IMR-90 (cell line): ENCODE measurements at regions not wholly inside any gene's neighbourhood (a gene's known extent, or its start where the extent isn't known, plus 50 kb on each side); places are given as distances from the start of the nearest gene placed in this dataset.

ENCODE experiments used
- ATAC-seq: fragments of 200-7000 bp; cut with Tn5 transposase; 2 replicates; pipeline ENCODE4 v1.9.1; 2020; ENCODE audit warnings: low read depth, mild to moderate bottlenecking, moderate library complexity
- BruUV-seq: library from RNA; stranded (reverse); fragments of 400-500 nt; replicated peaks from 2 replicates; lab custom pipeline; 2021; lab: Mats Ljungman, UMichigan
- CTCF ChIA-PET: fragments of 300-600 bp; formaldehyde crosslinking; extraction: SDS; loops from one replicate; lab custom pipeline; 2021; ENCODE audit warnings: antibody characterized with exemption; lab: Yijun Ruan, JAX
- POLR2A ChIA-PET: fragments of 300-600 bp; sonication (Branson Sonifier 250); formaldehyde crosslinking; loops from one replicate; lab custom pipeline; 2022; ENCODE audit warnings: antibody characterized with exemption; ENCODE audit not compliant: unreplicated experiment; lab: Charles Lee
- DNase-seq: peaks from one replicate; pipeline ENCODE4 v3.0.0; 2013
- H2AFZ ChIP-seq: replicated peaks from 2 replicates; pipeline ENCODE3; 2013; ENCODE audit warnings: low read length, mild to moderate bottlenecking; ENCODE audit not compliant: poor library complexity
- H2AK5ac ChIP-seq: 2 replicates; pipeline ENCODE4 v1.6.1; 2013; ENCODE audit warnings: low read depth, low read length, inconsistent platforms
- H2AK9ac ChIP-seq: replicated peaks from 2 replicates; pipeline ENCODE3; 2013; ENCODE audit warnings: mild to moderate bottlenecking, low read depth, low read length, moderate library complexity; ENCODE audit not compliant: poor library complexity
- H2BK120ac ChIP-seq: 2 replicates; pipeline ENCODE4 v1.6.1; 2013; ENCODE audit warnings: low read depth, low read length, inconsistent platforms
- H2BK15ac ChIP-seq: 3 replicates; pipeline ENCODE4 v1.6.1; 2013; ENCODE audit warnings: low read depth, low read length, inconsistent platforms
- H2BK20ac ChIP-seq: 2 replicates; pipeline ENCODE4 v1.6.1; 2013; ENCODE audit warnings: low read depth, mild to moderate bottlenecking, inconsistent platforms, low read length, moderate library complexity
- H2BK5ac ChIP-seq: 2 replicates; pipeline ENCODE4 v1.6.1; 2013; ENCODE audit warnings: mild to moderate bottlenecking, low read depth, low read length, inconsistent platforms; ENCODE audit not compliant: poor library complexity, severe bottlenecking
- H3K14ac ChIP-seq: replicated peaks from 2 replicates; pipeline ENCODE4 v1.6.1; 2013; ENCODE audit warnings: low read depth, low read length, inconsistent platforms
- H3K18ac ChIP-seq: 2 replicates; pipeline ENCODE4 v1.6.1; 2013; ENCODE audit warnings: low read depth, low read length, control low read depth
- H3K23ac ChIP-seq: 2 replicates; pipeline ENCODE4 v1.6.1; 2013; ENCODE audit warnings: low read depth, low read length, inconsistent platforms
- H3K27ac ChIP-seq: 2 replicates; pipeline ENCODE4 v1.5.1; 2013; ENCODE audit warnings: mild to moderate bottlenecking, control low read depth, low read length; ENCODE audit not compliant: insufficient read depth
- H3K27me3 ChIP-seq: 2 replicates; pipeline ENCODE4 v1.6.1; 2013; ENCODE audit warnings: low read length; ENCODE audit not compliant: control insufficient read depth, insufficient read depth
- H3K36me3 ChIP-seq: 2 replicates; pipeline ENCODE4 v1.6.1; 2013; ENCODE audit warnings: low read length, mixed read lengths; ENCODE audit not compliant: control insufficient read depth, insufficient read depth
- H3K4ac ChIP-seq: 2 replicates; pipeline ENCODE4 v1.6.1; 2013; ENCODE audit warnings: low read depth, low read length, inconsistent platforms
- H3K4me1 ChIP-seq: 2 replicates; pipeline ENCODE4 v1.6.1; 2013; ENCODE audit warnings: low read length, mixed read lengths; ENCODE audit not compliant: control insufficient read depth, insufficient read depth
- H3K4me2 ChIP-seq: 2 replicates; pipeline ENCODE4 v1.6.1; 2013; ENCODE audit warnings: low read depth, mild to moderate bottlenecking, control low read depth, low read length, moderate library complexity
- H3K4me3 ChIP-seq: 2 replicates; pipeline ENCODE4 v1.5.1; 2013; ENCODE audit warnings: low read depth, mild to moderate bottlenecking, control low read depth, low read length, moderate library complexity; ENCODE audit not compliant: insufficient read depth
- H3K56ac ChIP-seq: 2 replicates; pipeline ENCODE4 v1.6.1; 2013; ENCODE audit warnings: low read length, inconsistent platforms; ENCODE audit not compliant: insufficient read depth; ENCODE audit errors: extremely low read depth
- H3K79me1 ChIP-seq, 2 experiments: 2 replicates each; pipeline ENCODE4 v1.6.1; 2013; ENCODE audit warnings: low read length in 2 of 2, inconsistent platforms in 1 of 2, low read depth in 1 of 2
- H3K9ac ChIP-seq: 2 replicates; pipeline ENCODE4 v1.6.1; 2013; ENCODE audit warnings: low read depth, low read length, control low read depth
- H3K9me1 ChIP-seq: 2 replicates; pipeline ENCODE4 v1.6.1; 2013; ENCODE audit warnings: low read length, inconsistent platforms; ENCODE audit not compliant: insufficient read depth
- H3K9me3 ChIP-seq: 2 replicates; pipeline ENCODE4 v1.6.1; 2013; ENCODE audit warnings: low read length; ENCODE audit not compliant: control insufficient read depth, insufficient read depth
- H4K20me1 ChIP-seq: 2 replicates; pipeline ENCODE4 v1.6.1; 2013; ENCODE audit warnings: low read length, inconsistent platforms; ENCODE audit not compliant: insufficient read depth
- H4K5ac ChIP-seq: 2 replicates; pipeline ENCODE4 v1.6.1; 2013; ENCODE audit warnings: mild to moderate bottlenecking, low read depth, low read length, control low read depth
- H4K8ac ChIP-seq, 2 experiments: 2 replicates each; pipeline ENCODE4 v1.6.1; 2013; ENCODE audit warnings: low read depth in 2 of 2, low read length in 2 of 2, control low read depth in 1 of 2, inconsistent platforms in 1 of 2
- H4K91ac ChIP-seq: 2 replicates; pipeline ENCODE4 v1.6.1; 2013; ENCODE audit warnings: low read depth, low read length, inconsistent platforms; ENCODE audit not compliant: insufficient read depth
- BHLHE40 ChIP-seq: fragments of 150-350 bp; IDR thresholded peaks from 2 replicates; pipeline ENCODE4 v1.6.1; 2016; ENCODE audit warnings: mild to moderate bottlenecking, low read depth, low read length
- CHD1 ChIP-seq: IDR thresholded peaks from 2 replicates; pipeline ENCODE4 v1.6.1; 2012; ENCODE audit warnings: low read depth, low read length, improper control_type of control experiment
- ELK1 ChIP-seq: fragments of 150-350 bp; IDR thresholded peaks from 2 replicates; pipeline ENCODE4 v1.6.1; 2016; ENCODE audit warnings: low read depth, mild to moderate bottlenecking, low read length, moderate library complexity, borderline replicate concordance
- FOS ChIP-seq: fragments of 150-350 bp; IDR thresholded peaks from 2 replicates; pipeline ENCODE4 v1.6.1; 2016; ENCODE audit warnings: low read depth, low read length
- MAFK ChIP-seq: IDR thresholded peaks from 2 replicates; pipeline ENCODE4 v1.6.1; 2012; ENCODE audit warnings: low read depth, low read length, improper control_type of control experiment
- MAZ ChIP-seq: IDR thresholded peaks from 2 replicates; pipeline ENCODE4 v1.6.1; 2012; ENCODE audit warnings: low read depth, mild to moderate bottlenecking, low read length, improper control_type of control experiment, moderate library complexity, borderline replicate concordance
- NFE2L2 ChIP-seq: fragments of 150-350 bp; IDR thresholded peaks from 2 replicates; pipeline ENCODE4 v1.6.1; 2016; ENCODE audit warnings: low read depth, mild to moderate bottlenecking, low read length
- POLR2A ChIP-seq: IDR thresholded peaks from 2 replicates; pipeline ENCODE4 v1.6.1; 2012; ENCODE audit warnings: mild to moderate bottlenecking, low read depth, low read length
- RAD21 ChIP-seq: IDR thresholded peaks from 2 replicates; pipeline ENCODE4 v1.6.1; 2012; ENCODE audit warnings: low read length, improper control_type of control experiment
- RFX5 ChIP-seq: IDR thresholded peaks from 2 replicates; pipeline ENCODE4 v1.8.0; 2012; ENCODE audit warnings: low read depth, mild to moderate bottlenecking, low read length, moderate library complexity
- SMC3 ChIP-seq: fragments of 150-350 bp; IDR thresholded peaks from 2 replicates; pipeline ENCODE4 v1.6.1; 2016; ENCODE audit warnings: low read depth, mild to moderate bottlenecking, antibody characterized with exemption, low read length, moderate library complexity
- WGBS, 2 experiments: methylation state at CpG; one replicate each; pipeline versions ENCODE4 v1.1.5 to v1.1.7; 2013; ENCODE audit warnings: missing lambda C conversion rate in 2 of 2; ENCODE audit not compliant: insufficient read length in 1 of 2; ENCODE audit errors: extremely low coverage in 2 of 2; 5-methylcytosine and 5-hydroxymethylcytosine counted together
- dilution Hi-C: fragments of 300-500 bp; cut with HindIII; formaldehyde crosslinking; loops from one replicate; pipeline ENCODE4 v1.14.3; 2018; ENCODE audit warnings: low sequenced_read_pairs; ENCODE audit not compliant: unreplicated experiment
- in situ Hi-C: fragments of 300-500 bp; cut with MboI; formaldehyde crosslinking; loops from 3 replicates; pipeline ENCODE4 v1.14.3; 2019; ENCODE audit warnings: low sequenced_read_pairs, inconsistent platforms, mixed read lengths
- intact Hi-C: fragments of 100-400 bp; cut with micrococcal nuclease; formaldehyde crosslinking; loops from 2 replicates; pipeline ENCODE4 v1.10.0; 2022
- TF ChIP-seq, protein P1 (sequence below): fragments of 150-350 bp; IDR thresholded peaks from 2 replicates; pipeline ENCODE4 v1.6.1; 2017; ENCODE audit warnings: mild to moderate bottlenecking, antibody characterized with exemption, low read length, low read depth
- TF ChIP-seq, protein P2 (sequence below): conservative IDR thresholded peaks from 2 replicates; pipeline ENCODE4 v1.5.1; 2012; ENCODE audit warnings: mild to moderate bottlenecking, low read depth, low read length, improper control_type of control experiment

DNA sequence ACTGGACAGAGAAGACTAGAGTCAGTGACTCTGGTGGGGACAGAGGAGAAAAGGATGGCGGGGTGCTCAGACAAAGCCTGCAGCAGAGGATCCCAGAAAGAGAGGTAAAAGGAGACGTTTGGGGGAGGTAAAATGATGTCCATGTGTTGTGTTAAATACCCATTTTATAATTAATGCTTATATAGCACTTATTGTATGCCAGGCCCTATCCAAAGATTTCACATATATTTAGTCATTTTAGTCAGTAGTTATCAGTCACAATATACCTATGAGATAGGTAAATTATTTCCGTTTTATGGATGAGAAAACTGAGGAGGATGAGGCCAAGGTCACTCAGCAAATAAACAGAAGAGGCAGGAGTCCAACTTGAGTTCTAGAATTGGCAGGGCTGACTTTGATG is 144.6 kb upstream of the SEMA3E start:
- DNase-seq (no peak), ATAC-seq (no peak)
- Histone ChIP-seq H3K9me1 (no peaks in the 10 kb centered on the region), H3K27me3 (no peaks in the 10 kb centered on the region), H3K14ac (no peak overlapping the region), H2BK120ac (no peak overlapping the region), H3K18ac (no peak overlapping the region), H3K4me2 (no peak overlapping the region), H3K9me3 (no peaks in the 10 kb centered on the region), H3K4me3 (no peak overlapping the region), H4K91ac (no peak overlapping the region), H3K9ac (no peak overlapping the region), H3K4me1 (no peaks in the 10 kb centered on the region), H3K36me3 (no peaks in the 10 kb centered on the region), H3K4ac (no peak overlapping the region), H3K56ac (no peak overlapping the region), H4K20me1 (no peaks in the 10 kb centered on the region), H2AFZ (no peak overlapping the region), H4K8ac (no peak overlapping the region), H3K27ac (no peak overlapping the region), H3K79me1 (no peaks in the 10 kb centered on the region), H2BK20ac (no peak overlapping the region), H2BK5ac (no peak overlapping the region), H2BK15ac (no peak overlapping the region), H3K23ac (no peak overlapping the region), H2AK5ac (no peak overlapping the region), H4K5ac (no peak overlapping the region), H2AK9ac (no peak overlapping the region)
- TF ChIP-seq RFX5 (no peak), ELK1 (no peak), RAD21 (no peak), POLR2A (no peak), CHD1 (no peak), MAFK (no peak; the same call in 1 of the 2 replicates), MAZ (no peak), SMC3 (no peak), BHLHE40 (no peak), NFE2L2 (no peak), FOS (no peak)
- TF ChIP-seq, protein P1, sequence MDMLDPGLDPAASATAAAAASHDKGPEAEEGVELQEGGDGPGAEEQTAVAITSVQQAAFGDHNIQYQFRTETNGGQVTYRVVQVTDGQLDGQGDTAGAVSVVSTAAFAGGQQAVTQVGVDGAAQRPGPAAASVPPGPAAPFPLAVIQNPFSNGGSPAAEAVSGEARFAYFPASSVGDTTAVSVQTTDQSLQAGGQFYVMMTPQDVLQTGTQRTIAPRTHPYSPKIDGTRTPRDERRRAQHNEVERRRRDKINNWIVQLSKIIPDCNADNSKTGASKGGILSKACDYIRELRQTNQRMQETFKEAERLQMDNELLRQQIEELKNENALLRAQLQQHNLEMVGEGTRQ = no peak
- TF ChIP-seq, protein P2, sequence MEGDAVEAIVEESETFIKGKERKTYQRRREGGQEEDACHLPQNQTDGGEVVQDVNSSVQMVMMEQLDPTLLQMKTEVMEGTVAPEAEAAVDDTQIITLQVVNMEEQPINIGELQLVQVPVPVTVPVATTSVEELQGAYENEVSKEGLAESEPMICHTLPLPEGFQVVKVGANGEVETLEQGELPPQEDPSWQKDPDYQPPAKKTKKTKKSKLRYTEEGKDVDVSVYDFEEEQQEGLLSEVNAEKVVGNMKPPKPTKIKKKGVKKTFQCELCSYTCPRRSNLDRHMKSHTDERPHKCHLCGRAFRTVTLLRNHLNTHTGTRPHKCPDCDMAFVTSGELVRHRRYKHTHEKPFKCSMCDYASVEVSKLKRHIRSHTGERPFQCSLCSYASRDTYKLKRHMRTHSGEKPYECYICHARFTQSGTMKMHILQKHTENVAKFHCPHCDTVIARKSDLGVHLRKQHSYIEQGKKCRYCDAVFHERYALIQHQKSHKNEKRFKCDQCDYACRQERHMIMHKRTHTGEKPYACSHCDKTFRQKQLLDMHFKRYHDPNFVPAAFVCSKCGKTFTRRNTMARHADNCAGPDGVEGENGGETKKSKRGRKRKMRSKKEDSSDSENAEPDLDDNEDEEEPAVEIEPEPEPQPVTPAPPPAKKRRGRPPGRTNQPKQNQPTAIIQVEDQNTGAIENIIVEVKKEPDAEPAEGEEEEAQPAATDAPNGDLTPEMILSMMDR = no peak
- in situ Hi-C loops (no loop called here), dilution Hi-C loops (no loop called here), intact Hi-C loops (no loop called here)
- BruUV-seq = no TSS peak
- 100% methylated on average over 1 of the region's 3 CpGs; no CpG with 5 or more reads in 1 of the 2 experiments for WGBS, 2 experiments
- CTCF ChIA-PET = no interaction called here
- POLR2A ChIA-PET = no interaction called here
